IMR-90 (cell line): ENCODE measurements at regions not wholly inside any gene's neighbourhood (a gene's known extent, or its start where the extent isn't known, plus 50 kb on each side); places are given as distances from the start of the nearest gene placed in this dataset.

Source experiments
- ATAC-seq: fragments of 200-7000 bp; cut with Tn5 transposase; 2 replicates; pipeline ENCODE4 v1.9.1; 2020; ENCODE audit warnings: low read depth, mild to moderate bottlenecking, moderate library complexity
- BruUV-seq: library from RNA; stranded (reverse); fragments of 400-500 nt; replicated peaks from 2 replicates; lab custom pipeline; 2021; lab: Mats Ljungman, UMichigan
- CTCF ChIA-PET: fragments of 300-600 bp; formaldehyde crosslinking; extraction: SDS; loops from one replicate; lab custom pipeline; 2021; ENCODE audit warnings: antibody characterized with exemption; lab: Yijun Ruan, JAX
- POLR2A ChIA-PET: fragments of 300-600 bp; sonication (Branson Sonifier 250); formaldehyde crosslinking; loops from one replicate; lab custom pipeline; 2022; ENCODE audit warnings: antibody characterized with exemption; ENCODE audit not compliant: unreplicated experiment; lab: Charles Lee
- DNase-seq: peaks from one replicate; pipeline ENCODE4 v3.0.0; 2013
- H2AFZ ChIP-seq: replicated peaks from 2 replicates; pipeline ENCODE3; 2013; ENCODE audit warnings: low read length, mild to moderate bottlenecking; ENCODE audit not compliant: poor library complexity
- H2AK5ac ChIP-seq: 2 replicates; pipeline ENCODE4 v1.6.1; 2013; ENCODE audit warnings: low read depth, low read length, inconsistent platforms
- H2AK9ac ChIP-seq: replicated peaks from 2 replicates; pipeline ENCODE3; 2013; ENCODE audit warnings: mild to moderate bottlenecking, low read depth, low read length, moderate library complexity; ENCODE audit not compliant: poor library complexity
- H2BK120ac ChIP-seq: 2 replicates; pipeline ENCODE4 v1.6.1; 2013; ENCODE audit warnings: low read depth, low read length, inconsistent platforms
- H2BK15ac ChIP-seq: 3 replicates; pipeline ENCODE4 v1.6.1; 2013; ENCODE audit warnings: low read depth, low read length, inconsistent platforms
- H2BK20ac ChIP-seq: 2 replicates; pipeline ENCODE4 v1.6.1; 2013; ENCODE audit warnings: low read depth, mild to moderate bottlenecking, inconsistent platforms, low read length, moderate library complexity
- H2BK5ac ChIP-seq: 2 replicates; pipeline ENCODE4 v1.6.1; 2013; ENCODE audit warnings: mild to moderate bottlenecking, low read depth, low read length, inconsistent platforms; ENCODE audit not compliant: poor library complexity, severe bottlenecking
- H3K14ac ChIP-seq: replicated peaks from 2 replicates; pipeline ENCODE4 v1.6.1; 2013; ENCODE audit warnings: low read depth, low read length, inconsistent platforms
- H3K18ac ChIP-seq: 2 replicates; pipeline ENCODE4 v1.6.1; 2013; ENCODE audit warnings: low read depth, low read length, control low read depth
- H3K23ac ChIP-seq: 2 replicates; pipeline ENCODE4 v1.6.1; 2013; ENCODE audit warnings: low read depth, low read length, inconsistent platforms
- H3K27ac ChIP-seq: 2 replicates; pipeline ENCODE4 v1.5.1; 2013; ENCODE audit warnings: mild to moderate bottlenecking, control low read depth, low read length; ENCODE audit not compliant: insufficient read depth
- H3K27me3 ChIP-seq: 2 replicates; pipeline ENCODE4 v1.6.1; 2013; ENCODE audit warnings: low read length; ENCODE audit not compliant: control insufficient read depth, insufficient read depth
- H3K36me3 ChIP-seq: 2 replicates; pipeline ENCODE4 v1.6.1; 2013; ENCODE audit warnings: low read length, mixed read lengths; ENCODE audit not compliant: control insufficient read depth, insufficient read depth
- H3K4ac ChIP-seq: 2 replicates; pipeline ENCODE4 v1.6.1; 2013; ENCODE audit warnings: low read depth, low read length, inconsistent platforms
- H3K4me1 ChIP-seq: 2 replicates; pipeline ENCODE4 v1.6.1; 2013; ENCODE audit warnings: low read length, mixed read lengths; ENCODE audit not compliant: control insufficient read depth, insufficient read depth
- H3K4me2 ChIP-seq: 2 replicates; pipeline ENCODE4 v1.6.1; 2013; ENCODE audit warnings: low read depth, mild to moderate bottlenecking, control low read depth, low read length, moderate library complexity
- H3K4me3 ChIP-seq: 2 replicates; pipeline ENCODE4 v1.5.1; 2013; ENCODE audit warnings: low read depth, mild to moderate bottlenecking, control low read depth, low read length, moderate library complexity; ENCODE audit not compliant: insufficient read depth
- H3K56ac ChIP-seq: 2 replicates; pipeline ENCODE4 v1.6.1; 2013; ENCODE audit warnings: low read length, inconsistent platforms; ENCODE audit not compliant: insufficient read depth; ENCODE audit errors: extremely low read depth
- H3K79me1 ChIP-seq, 2 experiments: 2 replicates each; pipeline ENCODE4 v1.6.1; 2013; ENCODE audit warnings: low read length in 2 of 2, inconsistent platforms in 1 of 2, low read depth in 1 of 2
- H3K9ac ChIP-seq: 2 replicates; pipeline ENCODE4 v1.6.1; 2013; ENCODE audit warnings: low read depth, low read length, control low read depth
- H3K9me1 ChIP-seq: 2 replicates; pipeline ENCODE4 v1.6.1; 2013; ENCODE audit warnings: low read length, inconsistent platforms; ENCODE audit not compliant: insufficient read depth
- H3K9me3 ChIP-seq: 2 replicates; pipeline ENCODE4 v1.6.1; 2013; ENCODE audit warnings: low read length; ENCODE audit not compliant: control insufficient read depth, insufficient read depth
- H4K20me1 ChIP-seq: 2 replicates; pipeline ENCODE4 v1.6.1; 2013; ENCODE audit warnings: low read length, inconsistent platforms; ENCODE audit not compliant: insufficient read depth
- H4K5ac ChIP-seq: 2 replicates; pipeline ENCODE4 v1.6.1; 2013; ENCODE audit warnings: mild to moderate bottlenecking, low read depth, low read length, control low read depth
- H4K8ac ChIP-seq, 2 experiments: 2 replicates each; pipeline ENCODE4 v1.6.1; 2013; ENCODE audit warnings: low read depth in 2 of 2, low read length in 2 of 2, control low read depth in 1 of 2, inconsistent platforms in 1 of 2
- H4K91ac ChIP-seq: 2 replicates; pipeline ENCODE4 v1.6.1; 2013; ENCODE audit warnings: low read depth, low read length, inconsistent platforms; ENCODE audit not compliant: insufficient read depth
- MXI1 ChIP-seq: IDR thresholded peaks from 2 replicates; pipeline ENCODE4 v1.6.1; 2012; ENCODE audit warnings: low read depth, mild to moderate bottlenecking, low read length, moderate library complexity, borderline replicate concordance
- WGBS, 2 experiments: methylation state at CpG; one replicate each; pipeline versions ENCODE4 v1.1.5 to v1.1.7; 2013; ENCODE audit warnings: missing lambda C conversion rate in 2 of 2; ENCODE audit not compliant: insufficient read length in 1 of 2; ENCODE audit errors: extremely low coverage in 2 of 2; 5-methylcytosine and 5-hydroxymethylcytosine counted together
- dilution Hi-C: fragments of 300-500 bp; cut with HindIII; formaldehyde crosslinking; loops from one replicate; pipeline ENCODE4 v1.14.3; 2018; ENCODE audit warnings: low sequenced_read_pairs; ENCODE audit not compliant: unreplicated experiment
- in situ Hi-C: fragments of 300-500 bp; cut with MboI; formaldehyde crosslinking; loops from 3 replicates; pipeline ENCODE4 v1.14.3; 2019; ENCODE audit warnings: low sequenced_read_pairs, inconsistent platforms, mixed read lengths
- intact Hi-C: fragments of 100-400 bp; cut with micrococcal nuclease; formaldehyde crosslinking; loops from 2 replicates; pipeline ENCODE4 v1.10.0; 2022

DNA sequence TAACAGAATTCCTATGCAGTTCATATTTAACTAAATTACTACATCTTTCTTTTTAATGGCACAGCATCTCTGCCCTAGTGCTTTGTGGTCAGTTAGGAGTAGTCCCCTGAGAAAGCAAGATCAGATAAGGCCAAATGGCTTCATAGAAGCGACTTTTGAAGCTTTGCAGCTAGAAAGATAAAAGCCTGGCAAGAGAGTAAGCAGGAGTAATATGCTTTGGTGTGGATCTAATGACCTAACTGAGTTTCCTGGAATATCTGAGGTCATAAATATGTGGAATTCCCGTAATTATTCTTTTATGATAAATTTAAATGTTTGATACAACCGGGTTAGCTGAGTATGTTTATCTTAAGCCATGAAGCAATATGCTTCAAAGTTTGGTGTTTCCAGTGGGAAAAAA is 374.9 kb upstream of the LRRC3B start:
- H3K9ac ChIP-seq = no peak overlapping the region
- H3K9me1 ChIP-seq = no peaks in the 10 kb centered on the region
- H2AK9ac ChIP-seq = no peak overlapping the region
- no peak overlapping the region for H4K5ac ChIP-seq
- no peak overlapping the region for H2BK20ac ChIP-seq
- no peak overlapping the region for H2AFZ ChIP-seq
- no peak overlapping the region for H3K18ac ChIP-seq
- no peak overlapping the region for H3K4me2 ChIP-seq
- no peak overlapping the region for H3K4ac ChIP-seq
- H3K27ac ChIP-seq = no peak overlapping the region
- 0% methylated on average over 1 of the region's 3 CpGs; no CpG with 5 or more reads in 1 of the 2 experiments for WGBS, 2 experiments
- no peak overlapping the region for H4K91ac ChIP-seq
- no peak overlapping the region for H2BK5ac ChIP-seq
- peaks cover 4% of the 10 kb centered on the region; the same call in 1 of the 2 replicates for H3K9me3 ChIP-seq
- no peak overlapping the region for H3K56ac ChIP-seq
- ChIA-PET POLR2A (no interaction called here), CTCF (no interaction called here)
- H3K79me1 ChIP-seq = no peaks in the 10 kb centered on the region
- no peaks in the 10 kb centered on the region for H3K36me3 ChIP-seq
- no peak overlapping the region for H3K14ac ChIP-seq
- no peaks in the 10 kb centered on the region for H3K27me3 ChIP-seq
- no peak overlapping the region for H3K23ac ChIP-seq
- no peak overlapping the region for H3K4me3 ChIP-seq
- in situ Hi-C loops (no loop called here), dilution Hi-C loops (no loop called here), intact Hi-C loops (no loop called here)
- H2BK120ac ChIP-seq = no peak overlapping the region
- DNase-seq = no peak
- H4K20me1 ChIP-seq = no peaks in the 10 kb centered on the region
- no peak overlapping the region for H2BK15ac ChIP-seq
- no peak for ATAC-seq
- H4K8ac ChIP-seq = no peak overlapping the region
- no peaks in the 10 kb centered on the region for H3K4me1 ChIP-seq
- no peak for TF ChIP-seq MXI1
- no TSS peak for BruUV-seq
- H2AK5ac ChIP-seq = no peak overlapping the region
